Thyroid gland (tissue), 4 donors: ENCODE measurements at regions not wholly inside any gene's neighbourhood (a gene's known extent, or its start where the extent isn't known, plus 50 kb on each side); places are given as distances from the start of the nearest gene placed in this dataset.

ENCODE experiments used
- CTCF ChIP-seq, 6 experiments: fragments of 200-600 bp in 3 of 6; fragments of 450-650 bp in 3 of 6; sonication (generic) in 3 of 6; IDR thresholded peaks; one replicate each; pipeline ENCODE4 v1.5.1; 2016 to 2019; ENCODE audit warnings: antibody characterized with exemption in 6 of 6, mild to moderate bottlenecking in 2 of 6, inconsistent platforms in 1 of 6, moderate library complexity in 1 of 6
- POLR2A ChIP-seq, 2 donors: fragments of 450-650 bp; IDR thresholded peaks; one replicate each; pipeline ENCODE4 v1.6.1; 2017; ENCODE audit warnings: antibody characterized with exemption in 2 of 2, mild to moderate bottlenecking in 2 of 2, moderate library complexity in 1 of 2

GRCh38 chr4:92071587-92071986, 232.2 kb upstream of the GRID2 start:
- TF ChIP-seq CTCF (IDR thresholded peaks at IDR 0.05) (no peak), POLR2A (IDR thresholded peaks at IDR 0.05) (no peak)
